SK-N-SH (cell line): ENCODE measurements at regions not wholly inside any gene's neighbourhood (a gene's known extent, or its start where the extent isn't known, plus 50 kb on each side); places are given as distances from the start of the nearest gene placed in this dataset.
"Not testable (repeated sequence)": the region's sequence is repeated elsewhere in the genome, so short reads cannot be mapped to it uniquely, and the experiment has no call there.

Experiments
- CTCF ChIA-PET: fragments of 300-600, 350-600 bp; formaldehyde crosslinking; extraction: SDS; loops from one replicate; lab custom pipeline; 2021; lab: Yijun Ruan, JAX
- POLR2A ChIA-PET: fragments of 350-600 bp; sonication (Branson Sonifier 250); formaldehyde crosslinking; extraction: SDS; loops from one replicate; lab custom pipeline; 2020; ENCODE audit warnings: antibody characterized with exemption, inconsistent platforms; lab: Yijun Ruan, JAX
- DNase-seq: peaks from one replicate; pipeline ENCODE4 v3.0.0; 2012
- H2AFZ ChIP-seq: fragments of 200-600 bp; sonication (generic); 2 replicates; pipeline ENCODE4 v1.8.1; 2016; ENCODE audit warnings: antibody characterized with exemption, mild to moderate bottlenecking, low read depth
- H3F3A ChIP-seq: fragments of 200-600 bp; sonication (generic); replicated peaks from 2 replicates; pipeline ENCODE3; 2016; ENCODE audit warnings: antibody characterized with exemption, mild to moderate bottlenecking; ENCODE audit not compliant: insufficient read depth
- H3K27ac ChIP-seq, 2 experiments: fragments of 200-500 bp in 1 of 2; fragments of 200-600 bp in 1 of 2; sonication (Bioruptor generic) in 1 of 2; sonication (generic), shearing (Covaris generic) in 1 of 2; 2 replicates each; pipeline versions ENCODE4 v1.5.1 to v1.6.1; 2014 to 2016; ENCODE audit warnings: low read depth in 2 of 2, inconsistent platforms in 1 of 2, low read length in 1 of 2, mild to moderate bottlenecking in 1 of 2, mixed read lengths in 1 of 2
- H3K27me3 ChIP-seq: fragments of 200-600 bp; sonication (generic), shearing (Covaris generic); 2 replicates; pipeline ENCODE4 v1.6.1; 2016; ENCODE audit warnings: mixed run types; ENCODE audit not compliant: insufficient read depth
- H3K36me3 ChIP-seq, 2 experiments: fragments of 200-500 bp in 1 of 2; fragments of 200-600 bp in 1 of 2; sonication (Bioruptor generic) in 1 of 2; sonication (generic) in 1 of 2; replicated peaks in 1 of 2; 2 replicates each; pipeline versions ENCODE3 to v1.5.1; 2014 to 2016; ENCODE audit warnings: low read length in 1 of 2, mild to moderate bottlenecking in 1 of 2; ENCODE audit not compliant: insufficient read depth in 2 of 2, control insufficient read depth in 1 of 2
- H3K4me1 ChIP-seq, 2 experiments: fragments of 200-500 bp in 1 of 2; fragments of 200-600 bp in 1 of 2; sonication (Bioruptor generic) in 1 of 2; sonication (generic), shearing (Covaris generic) in 1 of 2; 2 replicates each; pipeline versions ENCODE4 v1.5.1 to v1.6.1; 2014 to 2016; ENCODE audit warnings: low read depth in 1 of 2, low read length in 1 of 2, mixed run types in 1 of 2; ENCODE audit not compliant: insufficient read depth in 2 of 2, control insufficient read depth in 1 of 2
- H3K4me2 ChIP-seq: fragments of 200-600 bp; sonication (generic), shearing (Covaris generic); 2 replicates; pipeline ENCODE4 v1.6.1; 2017; ENCODE audit warnings: mixed run types
- H3K4me3 ChIP-seq, 2 experiments: fragments of 200-500 bp in 1 of 2; fragments of 200-600 bp in 1 of 2; sonication (Bioruptor generic) in 1 of 2; sonication (generic), shearing (Covaris generic) in 1 of 2; 2 replicates each; pipeline versions ENCODE4 v1.5.1 to v1.8.1; 2014 to 2016; ENCODE audit warnings: low read depth in 2 of 2, inconsistent platforms in 1 of 2, low read length in 1 of 2, mild to moderate bottlenecking in 1 of 2, mixed read lengths in 1 of 2, moderate library complexity in 1 of 2
- H3K79me2 ChIP-seq: fragments of 200-600 bp; sonication (generic); 2 replicates; pipeline ENCODE4 v1.8.1; 2017; ENCODE audit warnings: mild to moderate bottlenecking; ENCODE audit not compliant: insufficient read depth
- H3K9ac ChIP-seq: fragments of 200-600 bp; sonication (generic); 2 replicates; pipeline ENCODE4 v1.6.1; 2017; ENCODE audit warnings: mixed run types
- H3K9me2 ChIP-seq: fragments of 200-600 bp; sonication (generic); 2 replicates; pipeline ENCODE4 v1.6.1; 2017; ENCODE audit warnings: mixed run types
- H3K9me3 ChIP-seq: fragments of 200-600 bp; sonication (generic); 2 replicates; pipeline ENCODE4 v1.6.1; 2017; ENCODE audit warnings: mixed run types, mild to moderate bottlenecking, moderate library complexity
- H4K20me1 ChIP-seq: fragments of 200-600 bp; sonication (generic); 2 replicates; pipeline ENCODE4 v1.6.1; 2017; ENCODE audit warnings: mild to moderate bottlenecking, mixed run types; ENCODE audit not compliant: insufficient read depth
- CHD2 ChIP-seq: fragments of 150-350 bp; IDR thresholded peaks from 2 replicates; pipeline ENCODE4 v1.6.1; 2018; ENCODE audit warnings: low read length; ENCODE audit not compliant: partially characterized antibody
- ELF1 ChIP-seq: IDR thresholded peaks from 2 replicates; pipeline ENCODE4 v1.4.0; 2012
- EP300 ChIP-seq, 2 experiments: IDR thresholded peaks; 2 replicates each; pipeline versions ENCODE4 v1.4.0 to v1.6.1; 2012; ENCODE audit warnings: borderline replicate concordance in 1 of 2, low read depth in 1 of 2, low read length in 1 of 2
- EZH2phosphoT487 ChIP-seq: fragments of 200-600 bp; sonication (generic); IDR thresholded peaks from 2 replicates; pipeline ENCODE4 v1.6.1; 2017; ENCODE audit warnings: low read depth, mixed run types, mild to moderate bottlenecking, antibody characterized with exemption, moderate library complexity, borderline replicate concordance
- FOXJ3 ChIP-seq: sonication (generic); formaldehyde crosslinking; IDR thresholded peaks from 2 replicates; pipeline ENCODE4 v1.5.1; 2020; ENCODE audit warnings: mild to moderate bottlenecking, missing genetic modification reagents
- JUND ChIP-seq: IDR thresholded peaks from 2 replicates; pipeline ENCODE4 v1.4.0; 2012
- MXI1 ChIP-seq: IDR thresholded peaks from 2 replicates; pipeline ENCODE4 v1.6.1; 2012; ENCODE audit warnings: mild to moderate bottlenecking, low read depth, low read length, improper control_type of control experiment
- RAD21 ChIP-seq: IDR thresholded peaks from 2 replicates; pipeline ENCODE4 v1.6.1; 2012; ENCODE audit warnings: mild to moderate bottlenecking, low read length
- RCOR1 ChIP-seq: fragments of 150-350 bp; IDR thresholded peaks from 2 replicates; pipeline ENCODE4 v1.6.1; 2017; ENCODE audit warnings: antibody characterized with exemption, low read length
- RFX5 ChIP-seq: IDR thresholded peaks from 2 replicates; pipeline ENCODE4 v1.6.1; 2012; ENCODE audit warnings: mild to moderate bottlenecking, improper control_type of control experiment, low read length
- SMC3 ChIP-seq: IDR thresholded peaks from 2 replicates; pipeline ENCODE4 v1.6.1; 2012; ENCODE audit warnings: low read depth, low read length, improper control_type of control experiment
- TAF1 ChIP-seq: IDR thresholded peaks from 2 replicates; pipeline ENCODE4 v1.6.1; 2012; ENCODE audit warnings: low read depth, mild to moderate bottlenecking, low read length, moderate library complexity, borderline replicate concordance
- YY1 ChIP-seq: IDR thresholded peaks from 2 replicates; pipeline ENCODE4 v1.4.0; 2012; ENCODE audit warnings: low read depth, mild to moderate bottlenecking
- WGBS: methylation state at CpG from one replicate; pipeline ENCODE4 v1.1.6; 2017; ENCODE audit warnings: low lambda C conversion rate; 5-methylcytosine and 5-hydroxymethylcytosine counted together
- TF ChIP-seq, protein P1 (sequence below): fragments of 200-600 bp; sonication (generic); IDR thresholded peaks from 2 replicates; pipeline ENCODE4 v1.6.1; 2017; ENCODE audit warnings: antibody characterized with exemption, mild to moderate bottlenecking, moderate library complexity

DNA sequence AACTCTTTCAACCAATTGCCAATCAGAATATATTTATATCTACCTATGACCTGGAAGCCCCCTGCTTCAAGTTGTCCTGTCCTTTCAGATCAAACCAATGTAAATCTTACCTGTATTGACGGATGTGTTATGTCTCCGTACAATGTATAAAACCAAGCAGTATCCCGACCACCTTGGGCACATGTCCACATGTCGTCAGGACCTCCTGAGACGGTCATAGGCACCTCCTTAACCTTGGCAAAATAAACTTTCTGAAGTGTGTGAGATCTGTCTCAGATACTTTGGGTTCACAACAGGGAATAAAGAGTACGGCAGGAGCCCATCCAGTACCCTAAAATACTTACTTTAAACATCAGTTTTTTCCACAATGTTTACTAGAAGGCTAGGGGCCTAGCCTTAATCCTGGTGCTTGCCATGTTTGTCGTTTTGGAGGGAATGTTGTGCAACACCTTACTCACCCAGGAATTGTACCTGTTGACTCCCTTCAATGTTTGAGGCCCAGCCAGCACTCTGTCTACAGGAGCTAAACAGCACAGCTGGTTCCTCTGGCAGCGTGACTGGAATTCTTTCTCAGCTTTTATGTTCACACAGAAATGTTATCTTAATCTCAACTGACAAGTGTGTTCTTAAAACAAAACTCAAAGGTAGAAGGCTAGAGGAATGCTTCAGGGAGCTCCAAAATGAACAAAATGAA, 90.8 kb upstream of the USP25 start:
- H4K20me1 ChIP-seq: no peaks in the 10 kb centered on the region
- H3K4me3 ChIP-seq: no peak overlapping the region
- no peaks in the 10 kb centered on the region for H3K79me2 ChIP-seq
- no peaks in the 10 kb centered on the region for H3F3A ChIP-seq
- no peaks in the 10 kb centered on the region for H3K9me2 ChIP-seq
- no peaks in the 10 kb centered on the region for H3K36me3 ChIP-seq
- TF ChIP-seq, protein P1, sequence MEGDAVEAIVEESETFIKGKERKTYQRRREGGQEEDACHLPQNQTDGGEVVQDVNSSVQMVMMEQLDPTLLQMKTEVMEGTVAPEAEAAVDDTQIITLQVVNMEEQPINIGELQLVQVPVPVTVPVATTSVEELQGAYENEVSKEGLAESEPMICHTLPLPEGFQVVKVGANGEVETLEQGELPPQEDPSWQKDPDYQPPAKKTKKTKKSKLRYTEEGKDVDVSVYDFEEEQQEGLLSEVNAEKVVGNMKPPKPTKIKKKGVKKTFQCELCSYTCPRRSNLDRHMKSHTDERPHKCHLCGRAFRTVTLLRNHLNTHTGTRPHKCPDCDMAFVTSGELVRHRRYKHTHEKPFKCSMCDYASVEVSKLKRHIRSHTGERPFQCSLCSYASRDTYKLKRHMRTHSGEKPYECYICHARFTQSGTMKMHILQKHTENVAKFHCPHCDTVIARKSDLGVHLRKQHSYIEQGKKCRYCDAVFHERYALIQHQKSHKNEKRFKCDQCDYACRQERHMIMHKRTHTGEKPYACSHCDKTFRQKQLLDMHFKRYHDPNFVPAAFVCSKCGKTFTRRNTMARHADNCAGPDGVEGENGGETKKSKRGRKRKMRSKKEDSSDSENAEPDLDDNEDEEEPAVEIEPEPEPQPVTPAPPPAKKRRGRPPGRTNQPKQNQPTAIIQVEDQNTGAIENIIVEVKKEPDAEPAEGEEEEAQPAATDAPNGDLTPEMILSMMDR: no peak
- no peak for TF ChIP-seq RAD21
- no peak for TF ChIP-seq YY1
- no peak for TF ChIP-seq RCOR1
- no peak for TF ChIP-seq EP300 (IDR thresholded peaks at IDR 0.05; ENCODE audit: borderline replicate concordance in 1 of 2, low read depth in 1 of 2, low read length in 1 of 2)
- TF ChIP-seq FOXJ3 (CRISPR knock-in tag): no peak
- no peak for TF ChIP-seq CHD2
- no peak for TF ChIP-seq MXI1
- no peak for TF ChIP-seq TAF1
- TF ChIP-seq ELF1: no peak
- no peak for TF ChIP-seq RFX5
- no peak for TF ChIP-seq EZH2phosphoT487
- no peak for TF ChIP-seq JUND
- TF ChIP-seq SMC3: no peak
- DNase-seq: no peak
- H3K9me3 ChIP-seq: no peaks in the 10 kb centered on the region
- WGBS: 55% methylated on average over 8 of the region's 8 CpGs
- H3K27ac ChIP-seq: no peak overlapping the region
- no peak overlapping the region for H3K9ac ChIP-seq
- POLR2A ChIA-PET: no interaction called here
- H3K4me1 ChIP-seq: no peaks in the 10 kb centered on the region; a peak in 2 of 4 replicates
- H2AFZ ChIP-seq: no peak overlapping the region
- CTCF ChIA-PET: no interaction called here
- H3K27me3 ChIP-seq: no peaks in the 10 kb centered on the region
- no peak overlapping the region for H3K4me2 ChIP-seq

DNA sequence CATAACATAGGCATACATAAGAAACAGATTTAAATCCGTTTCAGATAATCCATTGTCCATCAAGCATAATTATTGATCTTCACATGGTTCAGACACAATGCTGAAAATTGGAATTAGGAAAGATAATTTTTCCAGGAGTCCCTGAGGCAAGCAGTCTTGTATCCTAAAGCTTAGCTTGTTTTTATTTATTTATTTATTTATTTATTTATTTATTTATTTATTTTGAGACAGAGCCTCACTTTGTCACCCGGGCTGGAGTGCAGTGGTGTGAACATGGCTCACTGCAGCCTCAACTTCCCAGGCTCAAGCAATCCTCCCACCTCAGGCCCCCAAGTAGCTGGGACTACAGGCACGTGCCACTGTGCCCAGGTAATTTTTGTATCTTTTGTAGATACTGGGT, 89.7 kb upstream of the USP25 start:
- H3F3A ChIP-seq, H3K9me3 ChIP-seq, CTCF ChIA-PET, H3K9me2 ChIP-seq, POLR2A ChIA-PET, H3K4me1 ChIP-seq, H4K20me1 ChIP-seq, H3K36me3 ChIP-seq, H3K27me3 ChIP-seq, H3K27ac ChIP-seq, H3K4me2 ChIP-seq, H3K79me2 ChIP-seq, H3K9ac ChIP-seq, DNase-seq, H2AFZ ChIP-seq, H3K4me3 ChIP-seq: not testable (repeated sequence)
- 44% methylated on average over 3 of the region's 3 CpGs for WGBS
